Neural progenitor cell (in vitro differentiated cells): ENCODE measurements at regions not wholly inside any gene's neighbourhood (a gene's known extent, or its start where the extent isn't known, plus 50 kb on each side); places are given as distances from the start of the nearest gene placed in this dataset.

Source experiments
- DNase-seq: peaks from one replicate; pipeline ENCODE4 v3.0.0-alpha.2; 2016; ENCODE audit warnings: low spot score
- H2AFZ ChIP-seq: fragments of 200-600 bp; sonication (generic); replicated peaks from 2 replicates; pipeline ENCODE4 v1.6.1; 2016; ENCODE audit warnings: antibody characterized with exemption
- H3F3A ChIP-seq: fragments of 200-600 bp; sonication (generic); 2 replicates; pipeline ENCODE4 v1.6.1; 2016; ENCODE audit warnings: antibody characterized with exemption, low read depth
- H3K27ac ChIP-seq: fragments of 200-600 bp; sonication (generic); 2 replicates; pipeline ENCODE4 v1.5.1; 2016; ENCODE audit warnings: mild to moderate bottlenecking
- H3K27me3 ChIP-seq: fragments of 200-600 bp; sonication (generic); 2 replicates; pipeline ENCODE4 v1.6.1; 2016; ENCODE audit warnings: mild to moderate bottlenecking, moderate library complexity
- H3K36me3 ChIP-seq: fragments of 200-600 bp; sonication (generic); 2 replicates; pipeline ENCODE4 v1.5.1; 2016
- H3K4me1 ChIP-seq: fragments of 200-600 bp; sonication (generic); 2 replicates; pipeline ENCODE4 v1.6.1; 2016; ENCODE audit warnings: mixed run types
- H3K4me2 ChIP-seq: fragments of 200-600 bp; sonication (generic); 2 replicates; pipeline ENCODE4 v1.6.1; 2016
- H3K4me3 ChIP-seq: fragments of 200-600 bp; sonication (generic); 2 replicates; pipeline ENCODE4 v1.5.1; 2016
- H3K79me2 ChIP-seq: fragments of 200-600 bp; sonication (generic); 2 replicates; pipeline ENCODE4 v1.6.1; 2016; ENCODE audit warnings: low read depth
- H3K9ac ChIP-seq: fragments of 200-600 bp; sonication (generic); 2 replicates; pipeline ENCODE4 v1.6.1; 2016
- H3K9me3 ChIP-seq: fragments of 200-600 bp; sonication (generic); 2 replicates; pipeline ENCODE4 v1.5.1; 2016; ENCODE audit warnings: low read depth
- H4K20me1 ChIP-seq: fragments of 200-600 bp; sonication (generic); 2 replicates; pipeline ENCODE4 v1.6.1; 2016; ENCODE audit warnings: low read depth
- H3K27ac Mint-ChIP-seq: 3 replicates; pipeline ENCODE4 v1.8.0; 2021; ENCODE audit warnings: mixed read lengths
- H3K27me3 Mint-ChIP-seq: 2 replicates; pipeline ENCODE4 v1.8.0; 2022; ENCODE audit warnings: low read depth, mild to moderate bottlenecking, inconsistent platforms, moderate library complexity, mixed read lengths; ENCODE audit not compliant: insufficient read depth
- H3K36me3 Mint-ChIP-seq: 3 replicates; pipeline ENCODE4 v1.8.0; 2021; ENCODE audit warnings: mixed read lengths
- H3K4me1 Mint-ChIP-seq: 3 replicates; pipeline ENCODE4 v1.8.0; 2021; ENCODE audit warnings: mixed read lengths
- H3K4me3 Mint-ChIP-seq: 3 replicates; pipeline ENCODE4 v1.8.0; 2021; ENCODE audit warnings: mild to moderate bottlenecking, moderate library complexity, mixed read lengths
- H3K9me3 Mint-ChIP-seq: 3 replicates; pipeline ENCODE4 v1.8.0; 2020; ENCODE audit warnings: mixed read lengths
- CTCF ChIP-seq: fragments of 200-600 bp; sonication (generic); IDR thresholded peaks from 2 replicates; pipeline ENCODE4 v1.5.1; 2017; ENCODE audit warnings: antibody characterized with exemption, mild to moderate bottlenecking
- EZH2 ChIP-seq: fragments of 200-600 bp; sonication (generic); IDR thresholded peaks from 2 replicates; pipeline ENCODE4 v1.6.1; 2017; ENCODE audit warnings: antibody characterized with exemption, mild to moderate bottlenecking, moderate library complexity
- EZH2phosphoT487 ChIP-seq: fragments of 200-600 bp; sonication (generic); IDR thresholded peaks from 2 replicates; pipeline ENCODE4 v1.6.1; 2017; ENCODE audit warnings: antibody characterized with exemption

GRCh38 chr7:66529883-66530610, 98.6 kb upstream of the KCTD7 start:
- H3K27ac Mint-ChIP-seq = peak overlapping the region; percentile 69
- H3K9ac ChIP-seq = no peak overlapping the region
- H3K4me3 Mint-ChIP-seq = no peak overlapping the region

GRCh38 chr7:66535414-66536329, 93.0 kb upstream of the KCTD7 start:
- peaks cover 2% of the 10 kb centered on the region for H3K27me3 Mint-ChIP-seq
- H3K4me1 ChIP-seq = peaks cover 5% of the 10 kb centered on the region
- peaks cover 3% of the 10 kb centered on the region for H4K20me1 ChIP-seq
- peaks cover 4% of the 10 kb centered on the region for H3F3A ChIP-seq
- no peaks in the 10 kb centered on the region for H3K79me2 ChIP-seq
- no peak overlapping the region for H3K9ac ChIP-seq
- H3K36me3 ChIP-seq = no peaks in the 10 kb centered on the region
- TF ChIP-seq CTCF (no peak), EZH2phosphoT487 (no peak), EZH2 (no peak)
- DNase-seq = no peak
- no peak overlapping the region for H3K4me2 ChIP-seq
- H3K36me3 Mint-ChIP-seq = peaks cover 5% of the 10 kb centered on the region
- no peaks in the 10 kb centered on the region for H3K9me3 ChIP-seq
- H3K4me3 ChIP-seq = no peak overlapping the region
- H3K27me3 ChIP-seq = no peaks in the 10 kb centered on the region
- H3K4me1 Mint-ChIP-seq = peaks cover 20% of the 10 kb centered on the region
- peak overlapping the region; percentile 40 for H3K27ac Mint-ChIP-seq
- H3K9me3 Mint-ChIP-seq = no peaks in the 10 kb centered on the region
- H3K4me3 Mint-ChIP-seq = no peak overlapping the region
- no peak overlapping the region for H2AFZ ChIP-seq
- no peak overlapping the region for H3K27ac ChIP-seq

More at GRCh38 chr7:66529883-66530610, 98.6 kb upstream of the KCTD7 start:
- Histone ChIP-seq H3F3A (no peaks in the 10 kb centered on the region), H3K4me2 (no peak overlapping the region), H3K27me3 (no peaks in the 10 kb centered on the region), H2AFZ (no peak overlapping the region), H4K20me1 (no peaks in the 10 kb centered on the region), H3K4me3 (no peak overlapping the region), H3K4me1 (no peaks in the 10 kb centered on the region), H3K27ac (no peak overlapping the region), H3K36me3 (no peaks in the 10 kb centered on the region), H3K9me3 (no peaks in the 10 kb centered on the region), H3K79me2 (no peaks in the 10 kb centered on the region)
- peak; percentile 36 for DNase-seq
- peaks cover 9% of the 10 kb centered on the region for H3K36me3 Mint-ChIP-seq
- H3K27me3 Mint-ChIP-seq = peaks cover 8% of the 10 kb centered on the region
- peaks cover 19% of the 10 kb centered on the region for H3K4me1 Mint-ChIP-seq
- no peaks in the 10 kb centered on the region for H3K9me3 Mint-ChIP-seq
- TF ChIP-seq EZH2phosphoT487 (no peak), CTCF (no peak), EZH2 (no peak)

GRCh38 chr7:66537380-66537779, 91.3 kb upstream of the KCTD7 start:
- Histone ChIP-seq H3F3A (peaks cover 4% of the 10 kb centered on the region), H3K4me1 (peaks cover 5% of the 10 kb centered on the region), H2AFZ (no peak overlapping the region), H3K36me3 (no peaks in the 10 kb centered on the region), H4K20me1 (peaks cover 3% of the 10 kb centered on the region), H3K9ac (no peak overlapping the region), H3K9me3 (no peaks in the 10 kb centered on the region), H3K4me3 (no peak overlapping the region), H3K4me2 (no peak overlapping the region), H3K27me3 (no peaks in the 10 kb centered on the region), H3K79me2 (no peaks in the 10 kb centered on the region), H3K27ac (no peak overlapping the region)
- peaks cover 2% of the 10 kb centered on the region for H3K27me3 Mint-ChIP-seq
- peaks cover 22% of the 10 kb centered on the region for H3K4me1 Mint-ChIP-seq
- H3K27ac Mint-ChIP-seq = no peak overlapping the region
- no peak overlapping the region for H3K4me3 Mint-ChIP-seq
- peaks cover 5% of the 10 kb centered on the region for H3K36me3 Mint-ChIP-seq
- TF ChIP-seq EZH2phosphoT487 (no peak), CTCF (no peak), EZH2 (no peak)
- DNase-seq = no peak
- H3K9me3 Mint-ChIP-seq = no peaks in the 10 kb centered on the region
